T47D (cell line): ENCODE measurements at regions not wholly inside any gene's neighbourhood (a gene's known extent, or its start where the extent isn't known, plus 50 kb on each side); places are given as distances from the start of the nearest gene placed in this dataset.

Experiments
- DNase-seq, 2 experiments: peaks; one replicate each; pipeline versions ENCODE4 v3.0.0 to v3.0.0-alpha.2; 2011 to 2012; ENCODE audit warnings: low read depth in 1 of 2, low spot score in 1 of 2
- JUND ChIP-seq: IDR thresholded peaks from 2 replicates; pipeline ENCODE4 v1.6.1; 2012; ENCODE audit warnings: low read depth
- in situ Hi-C: cut with HindIII; loops from 2 replicates; pipeline ENCODE4 v1.10.0; 2016; ENCODE audit warnings: low sequenced_read_pairs, low pct_unique_long_range_greater_than_20kb

GRCh38 chr11:57085611-57086010 is 96.1 kb upstream of the LRRC55 start:
- in situ Hi-C loops, result no loop called here
- no peak for DNase-seq
- TF ChIP-seq JUND, result no peak

GRCh38 chr11:57087991-57088390 is 93.8 kb upstream of the LRRC55 start:
- DNase-seq, result no peak
- TF ChIP-seq JUND, result no peak
- in situ Hi-C loops, result no loop called here

GRCh38 chr11:57092028-57092698 is 89.6 kb upstream of the LRRC55 start:
- DNase-seq, result no peak
- in situ Hi-C loops, result no loop called here

GRCh38 chr11:57094181-57094935 is 87.4 kb upstream of the LRRC55 start:
- DNase-seq, result no peak
- TF ChIP-seq JUND, result no peak
- in situ Hi-C loops, result no loop called here

More at GRCh38 chr11:57092028-57092698, 89.6 kb upstream of the LRRC55 start:
- TF ChIP-seq JUND, result no peak

GRCh38 chr11:57095417-57095816 is 86.3 kb upstream of the LRRC55 start:
- TF ChIP-seq JUND, result no peak
- in situ Hi-C loops, result no loop called here
- DNase-seq, result peak in 1 of 2 experiments; percentile 27

GRCh38 chr11:57095896-57096295 is 85.9 kb upstream of the LRRC55 start:
- in situ Hi-C loops, result no loop called here
- no peak for DNase-seq
- TF ChIP-seq JUND, result no peak

- DNase-seq, result no peak
- no peak for TF ChIP-seq JUND
- in situ Hi-C loops, result no loop called here
Observed at GRCh38 chr11:57097149-57097548, 84.6 kb upstream of the LRRC55 start.

GRCh38 chr11:57098191-57098590 is 83.6 kb upstream of the LRRC55 start:
- in situ Hi-C loops, result no loop called here
- TF ChIP-seq JUND, result no peak
- no peak for DNase-seq

GRCh38 chr11:57100638-57101331 is 81.0 kb upstream of the LRRC55 start:
- in situ Hi-C loops, result no loop called here
- no peak for TF ChIP-seq JUND
- DNase-seq, result no peak

GRCh38 chr11:57103899-57104605 is 77.7 kb upstream of the LRRC55 start:
- TF ChIP-seq JUND, result no peak
- no peak for DNase-seq
- in situ Hi-C loops, result no loop called here

- TF ChIP-seq JUND, result no peak
- no peak for DNase-seq
- in situ Hi-C loops, result no loop called here
Observed at GRCh38 chr11:57109331-57109730, 72.4 kb upstream of the LRRC55 start.

- no peak for DNase-seq
- no peak for TF ChIP-seq JUND
- in situ Hi-C loops, result no loop called here
Observed at GRCh38 chr11:57111619-57112018, 70.1 kb upstream of the LRRC55 start.
